Naive thymus-derived CD4-positive, alpha-beta T cell (primary cell): ENCODE measurements at regions not wholly inside any gene's neighbourhood (a gene's known extent, or its start where the extent isn't known, plus 50 kb on each side); places are given as distances from the start of the nearest gene placed in this dataset.

ENCODE experiments used
- ATAC-seq: fragments of 150-1000 bp; cut with Tn5 transposase; 2 replicates; pipeline ENCODE4 v1.10.0; 2021; ENCODE audit warnings: mild to moderate bottlenecking, moderate library complexity
- CTCF ChIA-PET: fragments of 350-600 bp; sonication (Branson Sonifier 250); formaldehyde crosslinking; loops from one replicate; lab custom pipeline; 2021; ENCODE audit warnings: antibody characterized with exemption; lab: Charles Lee
- POLR2A ChIA-PET: fragments of 350-600 bp; sonication (Branson Sonifier 250); formaldehyde crosslinking; loops from one replicate; lab custom pipeline; 2021; ENCODE audit warnings: antibody characterized with exemption, inconsistent platforms; lab: Charles Lee
- DNase-seq, 9 donors: peaks; one replicate each; pipeline versions ENCODE4 v3.0.0 to v3.0.0-alpha.2; 2020 to 2022; ENCODE audit warnings: mixed read lengths in 1 of 9
- H3K27ac ChIP-seq: one replicate; pipeline ENCODE4 v1.7.0; 2013; ENCODE audit warnings: mild to moderate bottlenecking, low read depth, low read length, moderate library complexity
- H3K27me3 ChIP-seq, 2 donors: one replicate each; pipeline ENCODE4 v1.7.0; 2013; ENCODE audit warnings: low read length in 2 of 2, mild to moderate bottlenecking in 2 of 2, moderate library complexity in 2 of 2; ENCODE audit not compliant: control insufficient read depth in 2 of 2, insufficient read depth in 2 of 2
- H3K36me3 ChIP-seq, 3 experiments: 1 replicate in 2 of 3; 2 replicates in 1 of 3; pipeline ENCODE4 v1.7.0; 2013; ENCODE audit warnings: low read length in 3 of 3, mild to moderate bottlenecking in 3 of 3, moderate library complexity in 1 of 3; ENCODE audit not compliant: insufficient read depth in 3 of 3, control insufficient read depth in 2 of 3
- H3K4me1 ChIP-seq, 2 donors: one replicate each; pipeline ENCODE4 v1.7.0; 2013; ENCODE audit warnings: low read length in 2 of 2, mild to moderate bottlenecking in 2 of 2, moderate library complexity in 1 of 2; ENCODE audit not compliant: control insufficient read depth in 2 of 2, insufficient read depth in 2 of 2
- H3K4me3 ChIP-seq: 2 replicates; pipeline ENCODE4 v1.7.0; 2013; ENCODE audit warnings: mild to moderate bottlenecking, low read length
- H3K9me3 ChIP-seq, 3 experiments: 1 replicate in 2 of 3; 2 replicates in 1 of 3; pipeline ENCODE4 v1.7.0; 2013; ENCODE audit warnings: low read length in 3 of 3; ENCODE audit not compliant: control insufficient read depth in 2 of 3
- H3K27ac Mint-ChIP-seq, 9 donors: one replicate each; pipeline ENCODE4 v1.8.0; 2020 to 2022; ENCODE audit warnings: mixed read lengths in 9 of 9, mild to moderate bottlenecking in 8 of 9, moderate library complexity in 5 of 9, inconsistent platforms in 2 of 9
- H3K27me3 Mint-ChIP-seq, 5 donors: one replicate each; pipeline ENCODE4 v1.8.0; 2021 to 2022; ENCODE audit warnings: mixed read lengths in 5 of 5, mild to moderate bottlenecking in 1 of 5
- H3K36me3 Mint-ChIP-seq, 5 donors: one replicate each; pipeline ENCODE4 v1.8.0; 2020 to 2022; ENCODE audit warnings: mixed read lengths in 5 of 5, mild to moderate bottlenecking in 3 of 5, inconsistent platforms in 1 of 5
- H3K4me1 Mint-ChIP-seq, 7 donors: one replicate each; pipeline ENCODE4 v1.8.0; 2020 to 2022; ENCODE audit warnings: mixed read lengths in 7 of 7, mild to moderate bottlenecking in 3 of 7, inconsistent platforms in 1 of 7
- H3K4me3 Mint-ChIP-seq, 10 donors: one replicate each; pipeline ENCODE4 v1.8.0; 2020 to 2022; ENCODE audit warnings: mild to moderate bottlenecking in 10 of 10, mixed read lengths in 10 of 10, moderate library complexity in 6 of 10, inconsistent platforms in 2 of 10
- H3K9me3 Mint-ChIP-seq, 11 donors: one replicate each; pipeline ENCODE4 v1.8.0; 2020 to 2022; ENCODE audit warnings: mixed read lengths in 11 of 11, mild to moderate bottlenecking in 4 of 11, inconsistent platforms in 1 of 11, moderate library complexity in 1 of 11
- intact Hi-C, 2 donors: fragments of 100-400 bp; cut with micrococcal nuclease; formaldehyde crosslinking; loops; one replicate each; pipeline ENCODE4 v1.15.1; 2023

GRCh38 chr6:104418839-104419238 lies 440.9 kb downstream of the HACE1 start:
- Histone ChIP-seq H3K9me3 (no peaks in the 10 kb centered on the region), H3K27ac (no peak overlapping the region), H3K27me3 (no peaks in the 10 kb centered on the region), H3K4me1 (no peaks in the 10 kb centered on the region), H3K36me3 (no peaks in the 10 kb centered on the region), H3K4me3 (no peak overlapping the region)
- DNase-seq, result no peak
- ChIA-PET CTCF (no interaction called here), POLR2A (no interaction called here)
- H3K4me3 Mint-ChIP-seq, result no peak overlapping the region
- H3K36me3 Mint-ChIP-seq, result no peaks in the 10 kb centered on the region
- ATAC-seq, result no peak
- H3K9me3 Mint-ChIP-seq, result peaks cover 0 to 17% (median 11%) of the 10 kb centered on the region in 11 donors
- H3K27ac Mint-ChIP-seq, result no peak overlapping the region
- intact Hi-C loops, result no loop called here
- H3K4me1 Mint-ChIP-seq, result no peaks in the 10 kb centered on the region
- H3K27me3 Mint-ChIP-seq, result peaks cover 0 to 8% (median 0%) of the 10 kb centered on the region in 5 donors

GRCh38 chr6:104418125-104418524 lies 441.6 kb downstream of the HACE1 start:
- H3K9me3 Mint-ChIP-seq, result peaks cover 0 to 14% (median 6%) of the 10 kb centered on the region in 11 donors
- POLR2A ChIA-PET, result no interaction called here
- peaks cover 0 to 8% (median 0%) of the 10 kb centered on the region in 5 donors for H3K27me3 Mint-ChIP-seq
- CTCF ChIA-PET, result no interaction called here
- no peak overlapping the region for H3K27ac Mint-ChIP-seq
- no peak overlapping the region for H3K27ac ChIP-seq
- H3K36me3 ChIP-seq, result no peaks in the 10 kb centered on the region
- H3K4me3 Mint-ChIP-seq, result no peak overlapping the region
- no peak for ATAC-seq
- no peaks in the 10 kb centered on the region for H3K4me1 ChIP-seq
- no peaks in the 10 kb centered on the region for H3K9me3 ChIP-seq
- H3K36me3 Mint-ChIP-seq, result no peaks in the 10 kb centered on the region
- DNase-seq, result no peak
- H3K4me1 Mint-ChIP-seq, result no peaks in the 10 kb centered on the region
- no peaks in the 10 kb centered on the region for H3K27me3 ChIP-seq
- intact Hi-C loops, result no loop called here
- no peak overlapping the region for H3K4me3 ChIP-seq

GRCh38 chr6:104414723-104415122 lies 445.0 kb downstream of the HACE1 start:
- H3K27me3 Mint-ChIP-seq, result peaks cover 0 to 8% (median 0%) of the 10 kb centered on the region in 5 donors
- no peak overlapping the region for H3K4me3 Mint-ChIP-seq
- Histone ChIP-seq H3K4me1 (no peaks in the 10 kb centered on the region), H3K4me3 (no peak overlapping the region), H3K27ac (no peak overlapping the region), H3K36me3 (no peaks in the 10 kb centered on the region), H3K9me3 (no peaks in the 10 kb centered on the region), H3K27me3 (no peaks in the 10 kb centered on the region)
- no peak for DNase-seq
- no peak for ATAC-seq
- peaks cover 0 to 6% (median 0%) of the 10 kb centered on the region in 11 donors for H3K9me3 Mint-ChIP-seq
- no peaks in the 10 kb centered on the region for H3K4me1 Mint-ChIP-seq
- intact Hi-C loops, result no loop called here
- no peaks in the 10 kb centered on the region for H3K36me3 Mint-ChIP-seq
- POLR2A ChIA-PET, result no interaction called here
- CTCF ChIA-PET, result no interaction called here
- H3K27ac Mint-ChIP-seq, result no peak overlapping the region

- Histone ChIP-seq H3K36me3 (no peaks in the 10 kb centered on the region), H3K4me3 (no peak overlapping the region), H3K9me3 (no peaks in the 10 kb centered on the region), H3K27ac (no peak overlapping the region), H3K4me1 (no peaks in the 10 kb centered on the region), H3K27me3 (no peaks in the 10 kb centered on the region)
- POLR2A ChIA-PET, result no interaction called here
- CTCF ChIA-PET, result no interaction called here
- intact Hi-C loops, result no loop called here
- Mint-ChIP-seq H3K4me3 (no peak overlapping the region), H3K27ac (no peak overlapping the region), H3K36me3 (no peaks in the 10 kb centered on the region), H3K9me3 (peaks cover 0 to 6% (median 0%) of the 10 kb centered on the region in 11 donors), H3K27me3 (peaks cover 0 to 8% (median 0%) of the 10 kb centered on the region in 5 donors), H3K4me1 (no peaks in the 10 kb centered on the region)
- no peak for ATAC-seq
- DNase-seq, result no peak
Measured at GRCh38 chr6:104413767-104414166, 446.0 kb downstream of the HACE1 start.

- H3K27me3 Mint-ChIP-seq, result no peaks in the 10 kb centered on the region
- ATAC-seq (no peak), DNase-seq (no peak)
- no peaks in the 10 kb centered on the region for H3K4me1 ChIP-seq
- intact Hi-C loops, result no loop called here
- no peak overlapping the region for H3K27ac Mint-ChIP-seq
- H3K36me3 Mint-ChIP-seq, result no peaks in the 10 kb centered on the region
- ChIA-PET POLR2A (no interaction called here), CTCF (no interaction called here)
- H3K4me3 Mint-ChIP-seq, result no peak overlapping the region
- no peak overlapping the region for H3K4me3 ChIP-seq
- H3K36me3 ChIP-seq, result no peaks in the 10 kb centered on the region
- no peak overlapping the region for H3K27ac ChIP-seq
- no peaks in the 10 kb centered on the region for H3K9me3 ChIP-seq
- no peaks in the 10 kb centered on the region for H3K4me1 Mint-ChIP-seq
- H3K9me3 Mint-ChIP-seq, result peaks cover 0 to 11% (median 0%) of the 10 kb centered on the region in 11 donors
- no peaks in the 10 kb centered on the region for H3K27me3 ChIP-seq
Measured at GRCh38 chr6:104411302-104411701, 448.4 kb downstream of the HACE1 start.

- Histone ChIP-seq H3K27me3 (no peaks in the 10 kb centered on the region), H3K36me3 (no peaks in the 10 kb centered on the region), H3K9me3 (no peaks in the 10 kb centered on the region), H3K4me1 (no peaks in the 10 kb centered on the region), H3K27ac (no peak overlapping the region), H3K4me3 (no peak overlapping the region)
- ChIA-PET POLR2A (no interaction called here), CTCF (no interaction called here)
- H3K4me1 Mint-ChIP-seq, result no peaks in the 10 kb centered on the region
- DNase-seq (no peak), ATAC-seq (no peak)
- intact Hi-C loops, result no loop called here
- H3K27ac Mint-ChIP-seq, result no peak overlapping the region
- peaks cover 0 to 11% (median 0%) of the 10 kb centered on the region in 11 donors for H3K9me3 Mint-ChIP-seq
- H3K4me3 Mint-ChIP-seq, result no peak overlapping the region
- no peaks in the 10 kb centered on the region for H3K27me3 Mint-ChIP-seq
- H3K36me3 Mint-ChIP-seq, result no peaks in the 10 kb centered on the region
Measured at GRCh38 chr6:104409913-104410312, 449.8 kb downstream of the HACE1 start.

- Histone ChIP-seq H3K4me1 (no peaks in the 10 kb centered on the region), H3K27me3 (no peaks in the 10 kb centered on the region), H3K36me3 (no peaks in the 10 kb centered on the region), H3K9me3 (no peaks in the 10 kb centered on the region), H3K4me3 (no peak overlapping the region), H3K27ac (no peak overlapping the region)
- intact Hi-C loops, result no loop called here
- ATAC-seq (no peak), DNase-seq (no peak)
- peaks cover 0 to 11% (median 0%) of the 10 kb centered on the region in 11 donors for H3K9me3 Mint-ChIP-seq
- POLR2A ChIA-PET, result no interaction called here
- CTCF ChIA-PET, result no interaction called here
- H3K36me3 Mint-ChIP-seq, result no peaks in the 10 kb centered on the region
- no peak overlapping the region for H3K27ac Mint-ChIP-seq
- no peaks in the 10 kb centered on the region for H3K27me3 Mint-ChIP-seq
- H3K4me1 Mint-ChIP-seq, result no peaks in the 10 kb centered on the region
- H3K4me3 Mint-ChIP-seq, result no peak overlapping the region
Measured at GRCh38 chr6:104407957-104408356, 451.8 kb downstream of the HACE1 start.
